DMS153 treated with DMSO at 0.1 percent for 48 hours (cell line): ENCODE measurements at regions not wholly inside any gene's neighbourhood (a gene's known extent, or its start where the extent isn't known, plus 50 kb on each side); places are given as distances from the start of the nearest gene placed in this dataset.

Source experiments
- DNase-seq: peaks from one replicate; lab custom pipeline; 2025; ENCODE audit not compliant: unreplicated experiment; lab: John Stamatoyannopoulos, UW

- no peak for DNase-seq
These were observed 52.4 kb upstream of the FICD start for GRCh38 chr12:108462686-108463085.

GRCh38 chr12:108461058-108461660 is 53.9 kb upstream of the FICD start:
- no peak for DNase-seq

GRCh38 chr12:108459149-108459548 is 55.9 kb upstream of the FICD start:
- no peak for DNase-seq

GRCh38 chr12:108457734-108458361 is 57.2 kb upstream of the FICD start:
- no peak for DNase-seq

GRCh38 chr12:108457006-108457733 is 57.9 kb upstream of the FICD start:
- DNase-seq: peak; percentile 41

- DNase-seq: no peak
These were observed 59.4 kb upstream of the FICD start for GRCh38 chr12:108455706-108456105.

GRCh38 chr12:108454539-108455139 is 60.4 kb upstream of the FICD start:
- no peak for DNase-seq

- DNase-seq: no peak
These were observed 65.6 kb upstream of the FICD start for GRCh38 chr12:108449478-108449877.

GRCh38 chr12:108448246-108448645 is 66.8 kb upstream of the FICD start:
- no peak for DNase-seq

GRCh38 chr12:108447168-108447832 is 67.8 kb upstream of the FICD start:
- DNase-seq: no peak

GRCh38 chr12:108446766-108447165 is 68.3 kb upstream of the FICD start:
- DNase-seq: no peak

GRCh38 chr12:108442910-108443309 is 72.2 kb upstream of the FICD start:
- no peak for DNase-seq

GRCh38 chr12:108442067-108442466 is 73.0 kb upstream of the FICD start:
- no peak for DNase-seq

GRCh38 chr12:108441549-108441948 is 73.5 kb upstream of the FICD start:
- DNase-seq: no peak

GRCh38 chr12:108440736-108441135 is 74.3 kb upstream of the FICD start:
- DNase-seq: no peak

GRCh38 chr12:108438667-108439066 is 76.4 kb upstream of the FICD start:
- no peak for DNase-seq

GRCh38 chr12:108432423-108433121 is 82.5 kb upstream of the FICD start:
- DNase-seq: no peak

GRCh38 chr12:108430926-108431325 is 84.2 kb upstream of the FICD start:
- no peak for DNase-seq

GRCh38 chr12:108430245-108430644 is 84.8 kb upstream of the FICD start:
- DNase-seq: no peak

- DNase-seq: no peak
These were observed 86.2 kb upstream of the CMKLR1 start for GRCh38 chr12:108425238-108425795.

- no peak for DNase-seq
These were observed 85.7 kb upstream of the CMKLR1 start for GRCh38 chr12:108424816-108425215.
